ENCODE measurements at regions not wholly inside any gene's neighbourhood (a gene's known extent, or its start where the extent isn't known, plus 50 kb on each side); places are given as distances from the start of the nearest gene placed in this dataset.

DNA sequence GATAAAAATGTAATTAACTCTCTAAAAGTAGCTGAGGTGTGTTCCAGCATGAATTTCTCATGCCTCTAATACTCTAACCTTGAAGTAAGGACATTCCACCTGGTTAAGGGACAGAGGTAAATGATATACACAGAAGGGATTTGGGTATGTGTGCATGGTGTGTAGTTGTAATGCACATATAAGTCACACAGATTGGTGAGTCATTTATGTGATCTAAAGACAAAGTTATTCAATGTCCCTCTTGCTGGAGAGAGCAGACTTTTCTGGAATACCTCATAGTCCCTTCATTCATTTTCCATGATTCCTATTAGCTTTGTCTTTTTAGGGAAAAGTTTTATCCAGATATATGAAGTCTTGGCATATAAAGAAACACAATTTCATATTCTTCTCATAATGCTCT is 234.9 kb downstream of the SNAPC1 start:
- no peaks in the 10 kb centered on the region for H3K36me3 ChIP-seq (ENCODE audit: control insufficient read depth in 1 of 2, insufficient read depth in 2 of 2, low read length in 1 of 2)
- intact Hi-C loops (cut with DNase I), result no loop called here
- no peak overlapping the region for H3K4me3 ChIP-seq (ENCODE audit: low read length in 2 of 2)
- DNase-seq (no peak), ATAC-seq (ENCODE audit: low FRiP score) (no peak)
- no peaks in the 10 kb centered on the region for H3K9me3 ChIP-seq (ENCODE audit: control insufficient read depth, low read length)
- no peak overlapping the region for H3K27ac ChIP-seq (ENCODE audit: low read depth in 1 of 2, low read length in 2 of 2)
- H3K27me3 ChIP-seq (ENCODE audit: control insufficient read depth in 1 of 2, insufficient read depth in 2 of 2, low read length in 1 of 2), result no peaks in the 10 kb centered on the region
- H3K4me1 ChIP-seq (ENCODE audit: control insufficient read depth in 1 of 2, insufficient read depth in 2 of 2, low read length in 2 of 2), result no peaks in the 10 kb centered on the region

GRCh38 chr14:62001963-62002362 is 239.7 kb downstream of the SNAPC1 start:
- Histone ChIP-seq H3K36me3 (ENCODE audit: control insufficient read depth in 1 of 2, insufficient read depth in 2 of 2, low read length in 1 of 2) (no peaks in the 10 kb centered on the region), H3K9me3 (ENCODE audit: control insufficient read depth, low read length) (no peaks in the 10 kb centered on the region), H3K4me1 (ENCODE audit: control insufficient read depth in 1 of 2, insufficient read depth in 2 of 2, low read length in 2 of 2) (no peaks in the 10 kb centered on the region), H3K27ac (ENCODE audit: low read depth in 1 of 2, low read length in 2 of 2) (no peak overlapping the region), H3K4me3 (ENCODE audit: low read length in 2 of 2) (no peak overlapping the region), H3K27me3 (ENCODE audit: control insufficient read depth in 1 of 2, insufficient read depth in 2 of 2, low read length in 1 of 2) (peaks cover 0 to 1% of the 10 kb centered on the region in 2 donors)
- ATAC-seq (ENCODE audit: low FRiP score) (no peak), DNase-seq (no peak)
- intact Hi-C loops (cut with DNase I), result no loop called here
- WGBS, 2 donors, result 23 to 39% methylated on average over 2 of the region's 2 CpGs

- ATAC-seq (ENCODE audit: low FRiP score) (no peak), DNase-seq (no peak)
Observed at GRCh38 chr14:62002642-62003041, 240.4 kb downstream of the SNAPC1 start.

DNA sequence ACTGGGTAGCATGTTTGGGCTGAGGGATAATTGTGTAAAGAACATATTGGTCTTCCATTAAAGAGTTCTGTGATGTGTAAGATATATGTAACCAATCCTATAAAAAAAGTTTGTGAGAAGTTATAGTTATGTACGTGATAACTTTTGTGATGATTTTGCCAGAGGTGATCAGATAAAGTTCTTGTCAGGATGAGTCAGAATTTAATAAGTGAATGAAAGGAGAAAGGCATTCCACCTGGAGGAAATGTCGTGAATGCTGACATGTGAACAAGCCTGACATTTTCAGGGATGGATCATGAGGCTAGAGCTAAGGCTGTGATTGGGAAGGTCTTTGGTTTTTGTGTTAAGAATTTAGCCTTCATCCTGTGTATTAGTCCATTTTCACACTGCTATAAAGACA is 241.5 kb downstream of the SNAPC1 start:
- intact Hi-C loops (cut with DNase I), result no loop called here
- Histone ChIP-seq H3K4me1 (ENCODE audit: control insufficient read depth in 1 of 2, insufficient read depth in 2 of 2, low read length in 2 of 2) (no peaks in the 10 kb centered on the region), H3K9me3 (ENCODE audit: control insufficient read depth, low read length) (no peaks in the 10 kb centered on the region), H3K4me3 (ENCODE audit: low read length in 2 of 2) (no peak overlapping the region), H3K27me3 (ENCODE audit: control insufficient read depth in 1 of 2, insufficient read depth in 2 of 2, low read length in 1 of 2) (peaks cover 0 to 1% of the 10 kb centered on the region in 2 donors), H3K36me3 (ENCODE audit: control insufficient read depth in 1 of 2, insufficient read depth in 2 of 2, low read length in 1 of 2) (no peaks in the 10 kb centered on the region), H3K27ac (ENCODE audit: low read depth in 1 of 2, low read length in 2 of 2) (no peak overlapping the region)
- 66 to 83% methylated on average over 2 of the region's 2 CpGs for WGBS, 2 donors
- DNase-seq (no peak), ATAC-seq (ENCODE audit: low FRiP score) (no peak)

More at GRCh38 chr14:62002642-62003041, 240.4 kb downstream of the SNAPC1 start:
- H3K4me3 ChIP-seq (ENCODE audit: low read length in 2 of 2), result no peak overlapping the region
- no peak overlapping the region for H3K27ac ChIP-seq (ENCODE audit: low read depth in 1 of 2, low read length in 2 of 2)
- 63 to 76% methylated on average over 1 of the region's 1 CpG for WGBS, 2 donors
- intact Hi-C loops (cut with DNase I), result no loop called here
- no peaks in the 10 kb centered on the region for H3K36me3 ChIP-seq (ENCODE audit: control insufficient read depth in 1 of 2, insufficient read depth in 2 of 2, low read length in 1 of 2)
- H3K27me3 ChIP-seq (ENCODE audit: control insufficient read depth in 1 of 2, insufficient read depth in 2 of 2, low read length in 1 of 2), result peaks cover 0 to 1% of the 10 kb centered on the region in 2 donors
- H3K4me1 ChIP-seq (ENCODE audit: control insufficient read depth in 1 of 2, insufficient read depth in 2 of 2, low read length in 2 of 2), result no peaks in the 10 kb centered on the region
- no peaks in the 10 kb centered on the region for H3K9me3 ChIP-seq (ENCODE audit: control insufficient read depth, low read length)

- no peak for DNase-seq
- peak; percentile 62 for ATAC-seq (ENCODE audit: low FRiP score)
- Histone ChIP-seq H3K9me3 (ENCODE audit: control insufficient read depth, low read length) (no peaks in the 10 kb centered on the region), H3K36me3 (ENCODE audit: control insufficient read depth in 1 of 2, insufficient read depth in 2 of 2, low read length in 1 of 2) (no peaks in the 10 kb centered on the region), H3K4me1 (ENCODE audit: control insufficient read depth in 1 of 2, insufficient read depth in 2 of 2, low read length in 2 of 2) (no peaks in the 10 kb centered on the region), H3K27me3 (ENCODE audit: control insufficient read depth in 1 of 2, insufficient read depth in 2 of 2, low read length in 1 of 2) (peaks cover 0 to 3% of the 10 kb centered on the region in 2 donors), H3K27ac (ENCODE audit: low read depth in 1 of 2, low read length in 2 of 2) (no peak overlapping the region), H3K4me3 (ENCODE audit: low read length in 2 of 2) (no peak overlapping the region)
- intact Hi-C loops (cut with DNase I), result no loop called here
- 63 to 72% methylated on average over 6 of the region's 6 CpGs for WGBS, 2 donors
Observed at GRCh38 chr14:62006116-62006731, 244.0 kb downstream of the SNAPC1 start.

DNA sequence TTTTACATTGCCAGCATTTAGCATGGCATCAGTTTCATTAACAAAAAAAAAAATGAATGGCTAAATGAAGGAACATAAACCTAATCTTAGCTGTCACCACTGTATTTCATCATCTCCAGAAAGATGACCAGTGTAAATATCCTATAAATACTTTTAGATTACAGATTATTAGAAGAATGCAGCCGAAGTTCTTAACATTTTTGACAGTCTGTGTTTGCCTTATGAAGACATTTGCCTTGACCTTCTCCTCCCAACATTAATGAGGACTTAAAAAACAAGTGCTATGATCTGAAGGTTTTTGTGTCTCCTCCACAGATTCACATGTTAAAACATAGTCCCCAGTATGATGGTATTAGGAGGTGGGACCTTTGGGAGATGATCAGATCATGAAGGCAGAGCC is 253.0 kb downstream of the SNAPC1 start:
- Histone ChIP-seq H3K4me1 (ENCODE audit: control insufficient read depth in 1 of 2, insufficient read depth in 2 of 2, low read length in 2 of 2) (no peaks in the 10 kb centered on the region), H3K36me3 (ENCODE audit: control insufficient read depth in 1 of 2, insufficient read depth in 2 of 2, low read length in 1 of 2) (no peaks in the 10 kb centered on the region), H3K27me3 (ENCODE audit: control insufficient read depth in 1 of 2, insufficient read depth in 2 of 2, low read length in 1 of 2) (no peaks in the 10 kb centered on the region), H3K4me3 (ENCODE audit: low read length in 2 of 2) (no peak overlapping the region), H3K9me3 (ENCODE audit: control insufficient read depth, low read length) (peaks cover 3% of the 10 kb centered on the region), H3K27ac (ENCODE audit: low read depth in 1 of 2, low read length in 2 of 2) (no peak overlapping the region)
- DNase-seq (no peak), ATAC-seq (ENCODE audit: low FRiP score) (no peak)
- WGBS, 2 donors, result 9 to 16% methylated on average over 1 of the region's 1 CpG
- intact Hi-C loops (cut with DNase I), result no loop called here

DNA sequence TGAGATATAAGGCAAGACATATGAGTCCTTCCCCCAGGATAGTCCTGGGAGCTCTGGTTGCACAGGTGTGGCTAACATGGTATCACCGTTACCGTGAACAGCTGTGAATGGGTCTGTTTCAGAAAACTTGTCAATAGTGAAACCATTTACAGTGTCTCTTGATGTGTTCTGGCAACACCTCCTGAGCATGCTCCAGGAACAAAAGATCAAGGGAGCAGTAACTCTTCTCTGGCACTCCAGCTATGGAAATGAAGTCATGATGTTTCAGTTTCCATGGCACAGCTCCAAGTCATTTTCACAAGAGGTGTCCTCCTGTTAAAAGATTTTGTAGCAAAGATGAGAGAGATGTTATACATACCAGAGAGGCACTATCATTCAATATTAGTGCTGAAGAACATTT is 253.7 kb downstream of the SNAPC1 start:
- Histone ChIP-seq H3K36me3 (ENCODE audit: control insufficient read depth in 1 of 2, insufficient read depth in 2 of 2, low read length in 1 of 2) (no peaks in the 10 kb centered on the region), H3K4me1 (ENCODE audit: control insufficient read depth in 1 of 2, insufficient read depth in 2 of 2, low read length in 2 of 2) (no peaks in the 10 kb centered on the region), H3K27ac (ENCODE audit: low read depth in 1 of 2, low read length in 2 of 2) (no peak overlapping the region), H3K9me3 (ENCODE audit: control insufficient read depth, low read length) (peaks cover 3% of the 10 kb centered on the region), H3K27me3 (ENCODE audit: control insufficient read depth in 1 of 2, insufficient read depth in 2 of 2, low read length in 1 of 2) (no peaks in the 10 kb centered on the region), H3K4me3 (ENCODE audit: low read length in 2 of 2) (no peak overlapping the region)
- DNase-seq (no peak), ATAC-seq (ENCODE audit: low FRiP score) (no peak)
- intact Hi-C loops (cut with DNase I), result no loop called here
- WGBS, 2 donors, result 64 to 92% methylated on average over 2 of the region's 2 CpGs

DNA sequence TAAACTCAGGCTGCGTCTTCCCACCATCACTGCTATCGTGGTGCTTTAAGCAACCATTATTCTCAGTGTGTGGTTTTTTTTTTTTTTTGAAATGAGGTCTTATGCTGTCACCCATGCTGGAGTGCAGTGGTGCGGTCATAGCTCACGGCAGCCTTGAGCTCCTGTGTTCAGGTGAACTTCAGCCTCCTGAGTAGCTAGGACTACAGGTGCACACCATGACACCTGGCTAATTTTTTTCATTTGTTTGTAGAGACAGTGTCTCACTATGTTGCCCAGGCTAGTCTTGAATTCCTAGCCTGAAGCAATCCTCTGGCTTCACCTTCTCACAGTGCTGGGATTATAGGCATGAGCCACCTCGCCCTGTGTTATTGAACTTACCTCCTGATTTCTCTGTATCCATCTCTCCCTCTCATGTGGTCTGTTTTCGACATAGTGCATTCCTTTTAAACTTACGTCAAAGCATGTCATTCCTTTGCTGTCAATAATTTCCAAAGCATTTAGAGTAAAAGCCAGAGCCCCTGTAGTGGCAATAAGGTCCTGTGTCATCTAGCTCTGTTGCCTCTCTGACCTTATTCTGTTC is 255.5 kb downstream of the SNAPC1 start:
- DNase-seq (no peak), ATAC-seq (ENCODE audit: low FRiP score) (no peak)
- H3K27me3 ChIP-seq (ENCODE audit: control insufficient read depth in 1 of 2, insufficient read depth in 2 of 2, low read length in 1 of 2), result no peaks in the 10 kb centered on the region
- intact Hi-C loops (cut with DNase I), result no loop called here
- H3K27ac ChIP-seq (ENCODE audit: low read depth in 1 of 2, low read length in 2 of 2), result no peak overlapping the region
- WGBS, 2 donors, result 87 to 88% methylated on average over 7 of the region's 7 CpGs
- no peaks in the 10 kb centered on the region for H3K4me1 ChIP-seq (ENCODE audit: control insufficient read depth in 1 of 2, insufficient read depth in 2 of 2, low read length in 2 of 2)
- no peaks in the 10 kb centered on the region for H3K36me3 ChIP-seq (ENCODE audit: control insufficient read depth in 1 of 2, insufficient read depth in 2 of 2, low read length in 1 of 2)
- H3K4me3 ChIP-seq (ENCODE audit: low read length in 2 of 2), result no peak overlapping the region
- H3K9me3 ChIP-seq (ENCODE audit: control insufficient read depth, low read length), result no peaks in the 10 kb centered on the region

DNA sequence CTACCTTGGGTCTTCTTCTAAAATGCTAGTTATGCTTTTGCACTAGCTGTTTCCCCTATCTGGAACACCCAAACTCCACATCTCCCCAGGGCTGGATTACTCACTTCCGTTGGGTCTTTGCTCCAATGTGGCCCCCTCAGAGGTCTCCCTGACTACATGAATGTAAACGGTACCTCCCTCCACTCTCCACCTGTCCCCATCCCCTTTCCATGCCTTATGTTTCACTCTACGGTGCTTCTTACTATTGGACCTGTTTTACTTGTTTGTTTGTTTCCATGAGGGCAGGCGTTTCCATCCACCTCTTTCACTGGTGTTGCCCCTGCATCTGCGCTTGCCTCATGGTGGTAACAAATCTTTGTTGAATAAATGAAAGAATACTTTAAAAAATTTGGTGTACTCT is 256.4 kb downstream of the SNAPC1 start:
- H3K36me3 ChIP-seq (ENCODE audit: control insufficient read depth in 1 of 2, insufficient read depth in 2 of 2, low read length in 1 of 2), result no peaks in the 10 kb centered on the region
- H3K27me3 ChIP-seq (ENCODE audit: control insufficient read depth in 1 of 2, insufficient read depth in 2 of 2, low read length in 1 of 2), result no peaks in the 10 kb centered on the region
- H3K9me3 ChIP-seq (ENCODE audit: control insufficient read depth, low read length), result no peaks in the 10 kb centered on the region
- WGBS, 2 donors, result 81 to 85% methylated on average over 5 of the region's 5 CpGs
- H3K4me3 ChIP-seq (ENCODE audit: low read length in 2 of 2), result no peak overlapping the region
- intact Hi-C loops (cut with DNase I), result no loop called here
- ATAC-seq (ENCODE audit: low FRiP score), result no peak
- no peak for DNase-seq
- H3K4me1 ChIP-seq (ENCODE audit: control insufficient read depth in 1 of 2, insufficient read depth in 2 of 2, low read length in 2 of 2), result no peaks in the 10 kb centered on the region
- H3K27ac ChIP-seq (ENCODE audit: low read depth in 1 of 2, low read length in 2 of 2), result no peak overlapping the region

Measured in aorta (tissue), 5 donors.